H9 (cell line): ENCODE measurements at regions not wholly inside any gene's neighbourhood (a gene's known extent, or its start where the extent isn't known, plus 50 kb on each side); places are given as distances from the start of the nearest gene placed in this dataset.
A peak's percentile ranks its signal among the peaks of the same experiment; 100 is the strongest.

Experiments used
- DNase-seq: peaks from one replicate; pipeline ENCODE4 v3.0.0-alpha.2; 2017
- H2AFZ ChIP-seq: one replicate; pipeline ENCODE4 v1.6.1; 2013; ENCODE audit warnings: mild to moderate bottlenecking, low read length, control low read depth, moderate library complexity
- H2AK5ac ChIP-seq: 2 replicates; pipeline ENCODE4 v1.6.1; 2013; ENCODE audit warnings: low read length, control low read depth, mixed read lengths; ENCODE audit not compliant: insufficient read length
- H2BK120ac ChIP-seq: one replicate; pipeline ENCODE4 v1.6.1; 2013; ENCODE audit warnings: low read depth, mild to moderate bottlenecking, low read length, control low read depth, inconsistent platforms; ENCODE audit not compliant: poor library complexity, severe bottlenecking
- H2BK12ac ChIP-seq: 2 replicates; pipeline ENCODE4 v1.6.1; 2013; ENCODE audit warnings: low read length, control low read depth, mixed read lengths, low read depth; ENCODE audit not compliant: insufficient read length
- H2BK15ac ChIP-seq: 2 replicates; pipeline ENCODE4 v1.6.1; 2013; ENCODE audit warnings: low read depth, low read length, control low read depth
- H2BK20ac ChIP-seq: one replicate; pipeline ENCODE4 v1.6.1; 2013; ENCODE audit warnings: low read depth, mild to moderate bottlenecking, low read length, control low read depth, inconsistent platforms; ENCODE audit not compliant: poor library complexity, severe bottlenecking
- H2BK5ac ChIP-seq: 2 replicates; pipeline ENCODE4 v1.6.1; 2013; ENCODE audit warnings: low read length, control low read depth, mixed read lengths; ENCODE audit not compliant: insufficient read length
- H3K14ac ChIP-seq: 2 replicates; pipeline ENCODE4 v1.6.1; 2013; ENCODE audit warnings: low read length, control low read depth; ENCODE audit not compliant: insufficient read depth
- H3K18ac ChIP-seq: 2 replicates; pipeline ENCODE4 v1.6.1; 2013; ENCODE audit warnings: low read depth, mild to moderate bottlenecking, mixed read lengths, low read length, control low read depth; ENCODE audit not compliant: insufficient read length
- H3K23ac ChIP-seq: 2 replicates; pipeline ENCODE4 v1.6.1; 2013; ENCODE audit warnings: low read length, control low read depth, mixed read lengths, low read depth; ENCODE audit not compliant: insufficient read length
- H3K23me2 ChIP-seq: 2 replicates; pipeline ENCODE4 v1.6.1; 2013; ENCODE audit warnings: low read depth, mild to moderate bottlenecking, mixed read lengths, low read length, control low read depth; ENCODE audit not compliant: insufficient read length, poor library complexity, severe bottlenecking
- H3K27ac ChIP-seq: 2 replicates; pipeline ENCODE4 v1.5.1; 2013; ENCODE audit warnings: low read length, control low read depth, mixed read lengths, low read depth; ENCODE audit not compliant: insufficient read length
- H3K27me3 ChIP-seq: 2 replicates; pipeline ENCODE4 v1.6.1; 2013; ENCODE audit warnings: low read length, control low read depth, inconsistent platforms; ENCODE audit not compliant: insufficient read depth
- H3K4ac ChIP-seq: 2 replicates; pipeline ENCODE4 v1.6.1; 2013; ENCODE audit warnings: low read depth, mild to moderate bottlenecking, control low read depth, inconsistent platforms, low read length, moderate library complexity
- H3K4me1 ChIP-seq: 2 replicates; pipeline ENCODE4 v1.6.1; 2013; ENCODE audit warnings: low read length, control low read depth, inconsistent platforms; ENCODE audit not compliant: insufficient read depth
- H3K4me2 ChIP-seq: 2 replicates; pipeline ENCODE4 v1.6.1; 2013; ENCODE audit warnings: low read length, control low read depth, mixed read lengths; ENCODE audit not compliant: insufficient read length, insufficient read depth
- H3K56ac ChIP-seq: 2 replicates; pipeline ENCODE4 v1.6.1; 2013; ENCODE audit warnings: low read depth, mild to moderate bottlenecking, mixed read lengths, low read length, control low read depth; ENCODE audit not compliant: insufficient read length
- H3K79me1 ChIP-seq: 2 replicates; pipeline ENCODE4 v1.6.1; 2013; ENCODE audit warnings: low read depth, mild to moderate bottlenecking, moderate library complexity, low read length, control low read depth, inconsistent platforms; ENCODE audit not compliant: insufficient read depth, poor library complexity, severe bottlenecking
- H3K79me2 ChIP-seq: 2 replicates; pipeline ENCODE4 v1.6.1; 2013; ENCODE audit warnings: low read length, control low read depth, inconsistent platforms; ENCODE audit not compliant: insufficient read depth
- H3K9ac ChIP-seq: 2 replicates; pipeline ENCODE4 v1.6.1; 2013; ENCODE audit warnings: low read length, control low read depth, mixed read lengths; ENCODE audit not compliant: insufficient read length; ENCODE audit errors: extremely low read depth
- H3K9me3 ChIP-seq: one replicate; pipeline ENCODE4 v1.6.1; 2013; ENCODE audit warnings: low read depth, low read length, inconsistent platforms; ENCODE audit not compliant: control insufficient read depth
- H3T11ph ChIP-seq: one replicate; pipeline ENCODE4 v1.6.1; 2013; ENCODE audit warnings: mild to moderate bottlenecking, low read length, control low read depth, inconsistent platforms
- H4K20me1 ChIP-seq: one replicate; pipeline ENCODE4 v1.6.1; 2013; ENCODE audit not compliant: control insufficient read depth, insufficient read length, insufficient read depth
- H4K5ac ChIP-seq: 2 replicates; pipeline ENCODE4 v1.6.1; 2013; ENCODE audit warnings: low read depth, mild to moderate bottlenecking, mixed read lengths, low read length, control low read depth; ENCODE audit not compliant: insufficient read length
- H4K8ac ChIP-seq: replicated peaks from 2 replicates; pipeline ENCODE4 v1.6.1; 2013; ENCODE audit warnings: low read length, control low read depth, mixed read lengths, low read depth; ENCODE audit not compliant: insufficient read length
- H4K91ac ChIP-seq: 2 replicates; pipeline ENCODE4 v1.6.1; 2013; ENCODE audit warnings: low read depth, mild to moderate bottlenecking, moderate library complexity, mixed read lengths, low read length, control low read depth; ENCODE audit not compliant: insufficient read length
- H3K27ac Mint-ChIP-seq, 3 experiments: 2 replicates in 2 of 3; 3 replicates in 1 of 3; pipeline ENCODE4 v1.8.0; 2020 to 2021; ENCODE audit warnings: mixed read lengths in 3 of 3, mild to moderate bottlenecking in 1 of 3, moderate library complexity in 1 of 3
- H3K27me3 Mint-ChIP-seq: 2 replicates; pipeline ENCODE4 v1.8.0; 2021; ENCODE audit warnings: low read depth, mild to moderate bottlenecking, moderate library complexity, mixed read lengths
- H3K36me3 Mint-ChIP-seq, 3 experiments: 2 replicates in 2 of 3; 3 replicates in 1 of 3; pipeline ENCODE4 v1.8.0; 2020 to 2021; ENCODE audit warnings: low read depth in 3 of 3, mixed read lengths in 3 of 3; ENCODE audit not compliant: insufficient read depth in 1 of 3
- H3K4me1 Mint-ChIP-seq, 2 experiments: 2 replicates each; pipeline ENCODE4 v1.8.0; 2020; ENCODE audit warnings: mixed read lengths in 2 of 2
- H3K4me3 Mint-ChIP-seq, 2 experiments: 2 replicates in 1 of 2; 3 replicates in 1 of 2; pipeline ENCODE4 v1.8.0; 2020 to 2021; ENCODE audit warnings: mild to moderate bottlenecking in 2 of 2, mixed read lengths in 2 of 2, moderate library complexity in 1 of 2
- H3K9me3 Mint-ChIP-seq, 2 experiments: 2 replicates in 1 of 2; 3 replicates in 1 of 2; pipeline ENCODE4 v1.8.0; 2020; ENCODE audit warnings: mild to moderate bottlenecking in 2 of 2, mixed read lengths in 2 of 2, moderate library complexity in 1 of 2
- CTCF ChIP-seq: fragments of 200-600 bp; sonication (generic); conservative IDR thresholded peaks from 3 replicates; pipeline ENCODE4 v1.8.0; 2021; ENCODE audit warnings: antibody characterized with exemption, mild to moderate bottlenecking
- WGBS: extraction: QIAGEN DNeasy Blood & Tissue Kit; methylation state at CpG from one replicate; pipeline ENCODE4 v1.1.7; 2013; ENCODE audit warnings: missing lambda C conversion rate, low lambda C conversion rate, mixed read lengths; ENCODE audit not compliant: insufficient read length; ENCODE audit errors: extremely low coverage; 5-methylcytosine and 5-hydroxymethylcytosine counted together

GRCh38 chr12:93002293-93003054, 73.4 kb upstream of the EEA1 start:
- Histone ChIP-seq H4K20me1 (no peaks in the 10 kb centered on the region), H3K14ac (no peak overlapping the region), H3K27me3 (no peaks in the 10 kb centered on the region), H3T11ph (no peak overlapping the region), H3K23me2 (no peaks in the 10 kb centered on the region), H3K27ac (no peak overlapping the region), H4K5ac (no peak overlapping the region), H3K9ac (no peak overlapping the region), H2BK15ac (no peak overlapping the region), H3K4me1 (no peaks in the 10 kb centered on the region), H3K4me2 (no peak overlapping the region), H2BK12ac (no peak overlapping the region), H2AFZ (no peak overlapping the region), H3K79me2 (no peaks in the 10 kb centered on the region), H3K18ac (no peak overlapping the region), H4K91ac (no peak overlapping the region), H4K8ac (no peak overlapping the region), H2BK120ac (no peak overlapping the region), H3K4ac (no peak overlapping the region), H3K9me3 (no peaks in the 10 kb centered on the region), H3K79me1 (no peaks in the 10 kb centered on the region), H2BK20ac (no peak overlapping the region), H3K56ac (no peak overlapping the region), H2BK5ac (no peak overlapping the region), H2AK5ac (no peak overlapping the region), H3K23ac (no peak overlapping the region)
- Mint-ChIP-seq H3K4me3 (no peak overlapping the region), H3K27ac (peak overlapping the region in 1 of 3 experiments; percentile 37; a peak in 2 of 7 replicates), H3K9me3 (no peaks in the 10 kb centered on the region), H3K27me3 (peaks cover 2% of the 10 kb centered on the region; the same call in 1 of the 2 replicates), H3K36me3 (no peaks in the 10 kb centered on the region), H3K4me1 (peaks cover 17 to 20% of the 10 kb centered on the region in 2 experiments)
- no peak for TF ChIP-seq CTCF
- no peak for DNase-seq
- WGBS, result no CpG with 5 or more reads among the region's 7 CpGs
